NT2/D1 (cell line): ENCODE measurements at regions not wholly inside any gene's neighbourhood (a gene's known extent, or its start where the extent isn't known, plus 50 kb on each side); places are given as distances from the start of the nearest gene placed in this dataset.

Experiments
- SUZ12 ChIP-seq: IDR thresholded peaks from 2 replicates; pipeline ENCODE4 v1.6.1; 2011; ENCODE audit not compliant: insufficient read length, insufficient read depth; ENCODE audit errors: extremely low read depth
- YY1 ChIP-seq: IDR thresholded peaks from 2 replicates; pipeline ENCODE4 v1.6.1; 2011; ENCODE audit not compliant: insufficient read length, insufficient read depth
- ZNF274 ChIP-seq: IDR thresholded peaks from 2 replicates; pipeline ENCODE4 v1.6.1; 2011; ENCODE audit warnings: mild to moderate bottlenecking, low read depth, low read length

GRCh38 chr1:185425163-185425562 lies 108.1 kb upstream of the IVNS1ABP start:
- TF ChIP-seq ZNF274 (no peak), YY1 (no peak), SUZ12 (no peak)
